H1 (cell line): ENCODE measurements at regions not wholly inside any gene's neighbourhood (a gene's known extent, or its start where the extent isn't known, plus 50 kb on each side); places are given as distances from the start of the nearest gene placed in this dataset.
"Not testable (repeated sequence)": the region's sequence is repeated elsewhere in the genome, so short reads cannot be mapped to it uniquely, and the experiment has no call there.

Experiments
- EP300 ChIP-seq, 2 experiments: IDR thresholded peaks; 1 replicate in 1 of 2; 2 replicates in 1 of 2; pipeline ENCODE4 v1.6.1; 2011 to 2012; ENCODE audit warnings: low read depth in 2 of 2, low read length in 2 of 2, mild to moderate bottlenecking in 2 of 2, borderline replicate concordance in 1 of 2, inconsistent platforms in 1 of 2, moderate library complexity in 1 of 2
- FOSL1 ChIP-seq: IDR thresholded peaks from 2 replicates; pipeline ENCODE4 v1.6.1; 2011; ENCODE audit warnings: mild to moderate bottlenecking, low read depth, low read length, moderate library complexity; ENCODE audit not compliant: insufficient read depth
- RFX5 ChIP-seq: IDR thresholded peaks from 2 replicates; pipeline ENCODE4 v1.6.1; 2011; ENCODE audit warnings: low read depth, low read length, improper control_type of control experiment, borderline replicate concordance
- TF ChIP-seq, protein P1 (sequence below), 3 experiments: IDR thresholded peaks; 1 replicate in 2 of 3; 2 replicates in 1 of 3; pipeline versions ENCODE4 v1.5.1 to v1.6.1; 2011; ENCODE audit warnings: low read length in 3 of 3, mild to moderate bottlenecking in 3 of 3, inconsistent platforms in 2 of 3, low read depth in 1 of 3, moderate library complexity in 1 of 3; ENCODE audit not compliant: insufficient read depth in 1 of 3; ENCODE audit errors: control extremely low read depth in 1 of 3

DNA sequence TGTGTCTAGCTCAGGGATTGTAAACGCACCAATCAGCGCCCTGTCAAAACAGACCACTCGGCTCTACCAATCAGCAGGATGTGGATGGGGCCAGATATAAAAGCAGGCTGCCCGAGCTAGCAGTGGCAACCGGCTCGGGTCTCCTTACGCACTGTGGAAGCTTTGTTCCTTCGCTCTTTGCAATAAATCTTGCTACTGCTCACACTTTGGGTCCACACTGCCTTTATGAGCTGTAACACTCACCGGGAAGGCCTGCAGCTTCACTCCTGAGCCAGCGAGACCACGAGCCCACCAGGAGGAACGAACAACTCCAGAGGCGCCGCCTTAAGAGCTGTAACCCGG lies 630.6 kb upstream of the NXPH2 start:
- TF ChIP-seq FOSL1; EP300 (IDR thresholded peaks at IDR 0.05; ENCODE audit: borderline replicate concordance in 1 of 2, low read depth in 2 of 2, low read length in 2 of 2); RFX5: not testable (repeated sequence)
- TF ChIP-seq, protein P1, sequence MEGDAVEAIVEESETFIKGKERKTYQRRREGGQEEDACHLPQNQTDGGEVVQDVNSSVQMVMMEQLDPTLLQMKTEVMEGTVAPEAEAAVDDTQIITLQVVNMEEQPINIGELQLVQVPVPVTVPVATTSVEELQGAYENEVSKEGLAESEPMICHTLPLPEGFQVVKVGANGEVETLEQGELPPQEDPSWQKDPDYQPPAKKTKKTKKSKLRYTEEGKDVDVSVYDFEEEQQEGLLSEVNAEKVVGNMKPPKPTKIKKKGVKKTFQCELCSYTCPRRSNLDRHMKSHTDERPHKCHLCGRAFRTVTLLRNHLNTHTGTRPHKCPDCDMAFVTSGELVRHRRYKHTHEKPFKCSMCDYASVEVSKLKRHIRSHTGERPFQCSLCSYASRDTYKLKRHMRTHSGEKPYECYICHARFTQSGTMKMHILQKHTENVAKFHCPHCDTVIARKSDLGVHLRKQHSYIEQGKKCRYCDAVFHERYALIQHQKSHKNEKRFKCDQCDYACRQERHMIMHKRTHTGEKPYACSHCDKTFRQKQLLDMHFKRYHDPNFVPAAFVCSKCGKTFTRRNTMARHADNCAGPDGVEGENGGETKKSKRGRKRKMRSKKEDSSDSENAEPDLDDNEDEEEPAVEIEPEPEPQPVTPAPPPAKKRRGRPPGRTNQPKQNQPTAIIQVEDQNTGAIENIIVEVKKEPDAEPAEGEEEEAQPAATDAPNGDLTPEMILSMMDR (IDR thresholded peaks at IDR 0.05; ENCODE audit: control extremely low read depth in 1 of 3, insufficient read depth in 1 of 3, low read depth in 1 of 3, low read length in 3 of 3), result not testable (repeated sequence)
